HCT116 (cell line): ENCODE measurements at regions not wholly inside any gene's neighbourhood (a gene's known extent, or its start where the extent isn't known, plus 50 kb on each side); places are given as distances from the start of the nearest gene placed in this dataset.

Experiments
- ATAC-seq: fragments of 200-7000 bp; cut with Tn5 transposase; 2 replicates; pipeline ENCODE4 v1.9.1; 2020; ENCODE audit warnings: mild to moderate bottlenecking, moderate library complexity
- BruUV-seq: library from RNA; stranded (reverse); fragments of 400-500 nt; replicated peaks from 2 replicates; lab custom pipeline; 2021; lab: Mats Ljungman, UMichigan
- CTCF ChIA-PET: fragments of 300-600 bp; sonication (Branson Sonifier 250); formaldehyde crosslinking; loops from one replicate; lab custom pipeline; 2021; ENCODE audit warnings: antibody characterized with exemption; lab: Charles Lee
- POLR2A ChIA-PET: fragments of 300-600, 350-600 bp; sonication (Branson Sonifier 250); formaldehyde crosslinking; loops from one replicate; lab custom pipeline; 2021; ENCODE audit warnings: antibody characterized with exemption; lab: Charles Lee
- RAD21 ChIA-PET, 2 experiments: fragments of 300-600 bp; sonication (Branson Sonifier 250); formaldehyde crosslinking; loops; one replicate each; lab custom pipeline; 2023; ENCODE audit warnings: low total read pairs in 2 of 2; ENCODE audit not compliant: uncharacterized antibody in 2 of 2, unreplicated experiment in 2 of 2, low non-redundant PET in 1 of 2; lab: Charles Lee
- DNase-seq: peaks from one replicate; pipeline ENCODE4 v3.0.0-alpha.2; 2010; ENCODE audit warnings: low read depth, low spot score
- H2AFZ ChIP-seq: fragments of 200-600 bp; shearing (Covaris generic), sonication (generic); 2 replicates; pipeline ENCODE4 v1.6.1; 2017; ENCODE audit warnings: low read depth, mixed run types, mixed read lengths, antibody characterized with exemption, low read length; ENCODE audit not compliant: poor library complexity, severe bottlenecking
- H3K27ac ChIP-seq: 2 replicates; pipeline ENCODE4 v1.5.1; 2012; ENCODE audit warnings: low read depth, low read length
- H3K27me3 ChIP-seq: fragments of 200-600 bp; sonication (generic); 2 replicates; pipeline ENCODE4 v1.6.1; 2016; ENCODE audit warnings: mixed run types, low read length, mixed read lengths; ENCODE audit not compliant: insufficient read depth
- H3K36me3 ChIP-seq, 2 experiments: fragments of 200-500 bp in 1 of 2; fragments of 200-600 bp in 1 of 2; sonication (Bioruptor generic) in 1 of 2; sonication (generic) in 1 of 2; 2 replicates each; pipeline versions ENCODE4 v1.5.1 to v1.6.1; 2014 to 2016; ENCODE audit warnings: low read length in 2 of 2, inconsistent platforms in 1 of 2, mixed read lengths in 1 of 2, mixed run types in 1 of 2; ENCODE audit not compliant: insufficient read depth in 2 of 2, control insufficient read depth in 1 of 2
- H3K4me1 ChIP-seq, 2 experiments: fragments of 200-600 bp in 1 of 2; sonication (generic) in 1 of 2; 2 replicates each; pipeline versions ENCODE4 v1.5.1 to v1.6.1; 2012 to 2017; ENCODE audit warnings: low read length in 2 of 2, inconsistent platforms in 1 of 2, mild to moderate bottlenecking in 1 of 2, mixed read lengths in 1 of 2, mixed run types in 1 of 2, moderate library complexity in 1 of 2; ENCODE audit not compliant: insufficient read depth in 2 of 2, control insufficient read depth in 1 of 2
- H3K4me2 ChIP-seq: fragments of 200-600 bp; sonication (generic); 2 replicates; pipeline ENCODE4 v1.6.1; 2017; ENCODE audit warnings: mixed run types, low read length, mixed read lengths
- H3K4me3 ChIP-seq, 2 experiments: fragments of 200-600 bp in 1 of 2; sonication (generic) in 1 of 2; replicated peaks in 1 of 2; 2 replicates each; pipeline ENCODE4 v1.5.1; 2011 to 2016; ENCODE audit warnings: low read length in 2 of 2, control low read depth in 1 of 2, low read depth in 1 of 2, mild to moderate bottlenecking in 1 of 2, mixed read lengths in 1 of 2, mixed run types in 1 of 2
- H3K79me2 ChIP-seq: fragments of 200-600 bp; sonication (generic); 2 replicates; pipeline ENCODE4 v1.6.1; 2017; ENCODE audit warnings: mild to moderate bottlenecking, mixed run types, low read length, moderate library complexity, mixed read lengths; ENCODE audit not compliant: insufficient read depth
- H3K9ac ChIP-seq: fragments of 200-600 bp; sonication (generic); 2 replicates; pipeline ENCODE4 v1.6.1; 2016; ENCODE audit warnings: low read length, mixed read lengths
- H3K9me2 ChIP-seq: fragments of 200-600 bp; sonication (generic), shearing (Covaris generic); 2 replicates; pipeline ENCODE4 v1.6.1; 2017; ENCODE audit warnings: mixed run types, mild to moderate bottlenecking, moderate library complexity; ENCODE audit not compliant: insufficient read depth
- H3K9me3 ChIP-seq, 2 experiments: fragments of 200-500 bp in 1 of 2; fragments of 200-600 bp in 1 of 2; sonication (Bioruptor generic) in 1 of 2; sonication (generic) in 1 of 2; 2 replicates each; pipeline ENCODE4 v1.6.1; 2014 to 2017; ENCODE audit warnings: low read length in 2 of 2, mixed read lengths in 2 of 2, inconsistent platforms in 1 of 2, low read depth in 1 of 2, mild to moderate bottlenecking in 1 of 2, mixed run types in 1 of 2, moderate library complexity in 1 of 2; ENCODE audit not compliant: control insufficient read depth in 1 of 2, insufficient read depth in 1 of 2
- H4K20me1 ChIP-seq: fragments of 200-600 bp; sonication (generic), shearing (Covaris generic); 2 replicates; pipeline ENCODE4 v1.6.1; 2017; ENCODE audit warnings: mixed run types, mild to moderate bottlenecking, moderate library complexity; ENCODE audit not compliant: insufficient read depth
- ATF3 ChIP-seq: IDR thresholded peaks from 2 replicates; pipeline ENCODE4 v1.6.1; 2012
- CEBPB ChIP-seq: IDR thresholded peaks from 2 replicates; pipeline ENCODE4 v1.6.1; 2012; ENCODE audit warnings: low read depth
- ELF1 ChIP-seq: IDR thresholded peaks from 2 replicates; pipeline ENCODE4 v1.6.1; 2012; ENCODE audit warnings: low read depth, borderline replicate concordance
- EZH2 ChIP-seq: fragments of 200-600 bp; sonication (generic); IDR thresholded peaks from 2 replicates; pipeline ENCODE4 v1.6.1; 2017; ENCODE audit warnings: antibody characterized with exemption, mixed run types
- EZH2phosphoT487 ChIP-seq: fragments of 200-600 bp; IDR thresholded peaks from 2 replicates; pipeline ENCODE4 v1.6.1; 2018; ENCODE audit warnings: antibody characterized with exemption, borderline replicate concordance
- FOSL1 ChIP-seq: IDR thresholded peaks from 2 replicates; pipeline ENCODE4 v1.6.1; 2012; ENCODE audit warnings: low read depth
- JUND ChIP-seq: IDR thresholded peaks from 2 replicates; pipeline ENCODE4 v1.6.1; 2012
- MAX ChIP-seq: IDR thresholded peaks from 2 replicates; pipeline ENCODE4 v1.6.1; 2012
- POLR2A ChIP-seq: IDR thresholded peaks from 2 replicates; pipeline ENCODE4 v1.7.0; 2011; ENCODE audit warnings: borderline replicate concordance; ENCODE audit not compliant: insufficient read depth, insufficient read length; ENCODE audit errors: extremely low read depth
- POLR2AphosphoS5 ChIP-seq: IDR thresholded peaks from 2 replicates; pipeline ENCODE4 v1.6.1; 2011; ENCODE audit warnings: mild to moderate bottlenecking, low read depth, low read length, moderate library complexity
- RAD21 ChIP-seq: IDR thresholded peaks from 2 replicates; pipeline ENCODE4 v1.6.1; 2012; ENCODE audit warnings: low read depth, mild to moderate bottlenecking
- SP1 ChIP-seq: IDR thresholded peaks from 2 replicates; pipeline ENCODE4 v1.6.1; 2012; ENCODE audit warnings: low read depth
- SRF ChIP-seq: IDR thresholded peaks from 2 replicates; pipeline ENCODE4 v1.6.1; 2012; ENCODE audit warnings: low read depth
- TCF7L2 ChIP-seq: IDR thresholded peaks from 2 replicates; pipeline ENCODE4 v1.7.0; 2011; ENCODE audit warnings: borderline replicate concordance, inconsistent platforms; ENCODE audit not compliant: insufficient read depth, insufficient read length; ENCODE audit errors: extremely low read depth
- YY1 ChIP-seq: IDR thresholded peaks from 2 replicates; pipeline ENCODE4 v1.6.1; 2011; ENCODE audit warnings: low read length, low read depth, moderate library complexity, mild to moderate bottlenecking; ENCODE audit not compliant: insufficient replicate concordance; ENCODE audit errors: extremely low read depth
- ZBTB33 ChIP-seq: IDR thresholded peaks from 2 replicates; pipeline ENCODE4 v1.6.1; 2011; ENCODE audit warnings: mild to moderate bottlenecking, low read length, moderate library complexity; ENCODE audit not compliant: insufficient replicate concordance; ENCODE audit errors: extremely low read depth
- ZFX ChIP-seq: fragments of 450-650 bp; IDR thresholded peaks from 2 replicates; pipeline ENCODE4 v1.6.1; 2017
- ZNF274 ChIP-seq: fragments of 200-500 bp; sonication (Bioruptor generic); IDR thresholded peaks from 2 replicates; pipeline ENCODE4 v1.6.1; 2014; ENCODE audit warnings: mild to moderate bottlenecking, low read depth, low read length, inconsistent platforms
- intact Hi-C: fragments of 100-400 bp; cut with micrococcal nuclease; formaldehyde crosslinking; loops from 2 replicates; pipeline ENCODE4 v1.10.0; 2022
- TF ChIP-seq, protein P1 (sequence below), 3 experiments: fragments of 200-600 bp in 1 of 3; sonication (generic) in 1 of 3; IDR thresholded peaks in 2 of 3; conservative IDR thresholded peaks in 1 of 3; 2 replicates each; pipeline ENCODE4 v1.5.1; 2012 to 2017; ENCODE audit warnings: low read depth in 2 of 3, low read length in 2 of 3, antibody characterized with exemption in 1 of 3, borderline replicate concordance in 1 of 3, control low read depth in 1 of 3, mild to moderate bottlenecking in 1 of 3, mixed read lengths in 1 of 3, mixed run types in 1 of 3, moderate library complexity in 1 of 3; ENCODE audit not compliant: insufficient read depth in 1 of 3
- TF ChIP-seq, protein P2 (sequence below): IDR thresholded peaks from 2 replicates; pipeline ENCODE4 v1.6.1; 2012; ENCODE audit warnings: low read depth

GRCh38 chr6:100179576-100179975, 185.6 kb upstream of the MCHR2 start:
- POLR2A ChIA-PET, result no interaction called here
- CTCF ChIA-PET, result no interaction called here

More at GRCh38 chr6:100179576-100179975, 185.6 kb upstream of the MCHR2 start:
- Histone ChIP-seq H3K4me1 (peaks cover 5 to 20% of the 10 kb centered on the region in 2 experiments; a peak in 2 of 4 replicates), H3K4me3 (no peak overlapping the region), H3K79me2 (no peaks in the 10 kb centered on the region), H4K20me1 (no peaks in the 10 kb centered on the region), H2AFZ (no peak overlapping the region), H3K36me3 (no peaks in the 10 kb centered on the region), H3K4me2 (no peak overlapping the region), H3K27ac (no peak overlapping the region), H3K9me3 (no peaks in the 10 kb centered on the region), H3K9ac (no peak overlapping the region), H3K9me2 (0 out of 2 replicates have a peak, but pooled peaks cover 5% of the 10 kb centered on the region), H3K27me3 (no peaks in the 10 kb centered on the region)
- BruUV-seq, result no TSS peak
- intact Hi-C loops, result no loop called here
- ATAC-seq (no peak), DNase-seq (no peak)
- RAD21 ChIA-PET, result no interaction called here
- TF ChIP-seq SRF (no peak), MAX (no peak), TCF7L2 (no peak), SP1 (no peak), ELF1 (no peak), ZBTB33 (no peak), YY1 (no peak), JUND (no peak), FOSL1 (no peak), RAD21 (no peak), CEBPB (no peak), POLR2A (no peak), EZH2 (no peak), ZFX (no peak), POLR2AphosphoS5 (no peak), ATF3 (no peak), ZNF274 (no peak), EZH2phosphoT487 (no peak)
- TF ChIP-seq, protein P1, sequence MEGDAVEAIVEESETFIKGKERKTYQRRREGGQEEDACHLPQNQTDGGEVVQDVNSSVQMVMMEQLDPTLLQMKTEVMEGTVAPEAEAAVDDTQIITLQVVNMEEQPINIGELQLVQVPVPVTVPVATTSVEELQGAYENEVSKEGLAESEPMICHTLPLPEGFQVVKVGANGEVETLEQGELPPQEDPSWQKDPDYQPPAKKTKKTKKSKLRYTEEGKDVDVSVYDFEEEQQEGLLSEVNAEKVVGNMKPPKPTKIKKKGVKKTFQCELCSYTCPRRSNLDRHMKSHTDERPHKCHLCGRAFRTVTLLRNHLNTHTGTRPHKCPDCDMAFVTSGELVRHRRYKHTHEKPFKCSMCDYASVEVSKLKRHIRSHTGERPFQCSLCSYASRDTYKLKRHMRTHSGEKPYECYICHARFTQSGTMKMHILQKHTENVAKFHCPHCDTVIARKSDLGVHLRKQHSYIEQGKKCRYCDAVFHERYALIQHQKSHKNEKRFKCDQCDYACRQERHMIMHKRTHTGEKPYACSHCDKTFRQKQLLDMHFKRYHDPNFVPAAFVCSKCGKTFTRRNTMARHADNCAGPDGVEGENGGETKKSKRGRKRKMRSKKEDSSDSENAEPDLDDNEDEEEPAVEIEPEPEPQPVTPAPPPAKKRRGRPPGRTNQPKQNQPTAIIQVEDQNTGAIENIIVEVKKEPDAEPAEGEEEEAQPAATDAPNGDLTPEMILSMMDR (IDR thresholded peaks at IDR 0.05 in 2 of 3, conservative IDR thresholded peaks at IDR 0.05 in 1 of 3; ENCODE audit: borderline replicate concordance in 1 of 3, insufficient read depth in 1 of 3, low read depth in 2 of 3, low read length in 2 of 3), result no peak
- TF ChIP-seq, protein P2, sequence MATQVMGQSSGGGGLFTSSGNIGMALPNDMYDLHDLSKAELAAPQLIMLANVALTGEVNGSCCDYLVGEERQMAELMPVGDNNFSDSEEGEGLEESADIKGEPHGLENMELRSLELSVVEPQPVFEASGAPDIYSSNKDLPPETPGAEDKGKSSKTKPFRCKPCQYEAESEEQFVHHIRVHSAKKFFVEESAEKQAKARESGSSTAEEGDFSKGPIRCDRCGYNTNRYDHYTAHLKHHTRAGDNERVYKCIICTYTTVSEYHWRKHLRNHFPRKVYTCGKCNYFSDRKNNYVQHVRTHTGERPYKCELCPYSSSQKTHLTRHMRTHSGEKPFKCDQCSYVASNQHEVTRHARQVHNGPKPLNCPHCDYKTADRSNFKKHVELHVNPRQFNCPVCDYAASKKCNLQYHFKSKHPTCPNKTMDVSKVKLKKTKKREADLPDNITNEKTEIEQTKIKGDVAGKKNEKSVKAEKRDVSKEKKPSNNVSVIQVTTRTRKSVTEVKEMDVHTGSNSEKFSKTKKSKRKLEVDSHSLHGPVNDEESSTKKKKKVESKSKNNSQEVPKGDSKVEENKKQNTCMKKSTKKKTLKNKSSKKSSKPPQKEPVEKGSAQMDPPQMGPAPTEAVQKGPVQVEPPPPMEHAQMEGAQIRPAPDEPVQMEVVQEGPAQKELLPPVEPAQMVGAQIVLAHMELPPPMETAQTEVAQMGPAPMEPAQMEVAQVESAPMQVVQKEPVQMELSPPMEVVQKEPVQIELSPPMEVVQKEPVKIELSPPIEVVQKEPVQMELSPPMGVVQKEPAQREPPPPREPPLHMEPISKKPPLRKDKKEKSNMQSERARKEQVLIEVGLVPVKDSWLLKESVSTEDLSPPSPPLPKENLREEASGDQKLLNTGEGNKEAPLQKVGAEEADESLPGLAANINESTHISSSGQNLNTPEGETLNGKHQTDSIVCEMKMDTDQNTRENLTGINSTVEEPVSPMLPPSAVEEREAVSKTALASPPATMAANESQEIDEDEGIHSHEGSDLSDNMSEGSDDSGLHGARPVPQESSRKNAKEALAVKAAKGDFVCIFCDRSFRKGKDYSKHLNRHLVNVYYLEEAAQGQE, result no peak
